Psoas muscle (tissue), 7 donors: ENCODE measurements at regions not wholly inside any gene's neighbourhood (a gene's known extent, or its start where the extent isn't known, plus 50 kb on each side); places are given as distances from the start of the nearest gene placed in this dataset.

Source experiments
- ATAC-seq, 4 donors: fragments of 200-7000 bp; cut with Tn5 transposase; one replicate each; pipeline ENCODE4 v1.9.1; 2020; ENCODE audit warnings: moderate library complexity in 3 of 4, mild to moderate bottlenecking in 2 of 4
- DNase-seq, 2 donors: peaks; one replicate each; pipeline ENCODE4 v3.0.0-alpha.2; 2020
- H3K27ac ChIP-seq: fragments of 200-600 bp; one replicate; pipeline ENCODE4 v1.8.0; 2022
- H3K27me3 ChIP-seq, 3 donors: fragments of 200-600 bp in 1 of 3; one replicate each; pipeline versions ENCODE4 v1.6.1 to v1.8.0; 2013 to 2022; ENCODE audit warnings: low read length in 2 of 3, mild to moderate bottlenecking in 2 of 3, moderate library complexity in 1 of 3; ENCODE audit not compliant: insufficient read depth in 3 of 3
- H3K36me3 ChIP-seq, 2 donors: fragments of 200-600 bp in 1 of 2; one replicate each; pipeline versions ENCODE4 v1.6.1 to v1.8.0; 2013 to 2022; ENCODE audit warnings: low read depth in 1 of 2, mild to moderate bottlenecking in 1 of 2, moderate library complexity in 1 of 2; ENCODE audit not compliant: insufficient read depth in 1 of 2
- H3K4me1 ChIP-seq: fragments of 200-600 bp; one replicate; pipeline ENCODE4 v1.8.0; 2022
- H3K4me3 ChIP-seq: fragments of 200-600 bp; one replicate; pipeline ENCODE4 v1.8.0; 2022; ENCODE audit warnings: mild to moderate bottlenecking
- H3K9me3 ChIP-seq: fragments of 200-600 bp; one replicate; pipeline ENCODE4 v1.8.0; 2022
- CTCF ChIP-seq: fragments of 200-600 bp; IDR thresholded peaks from one replicate; pipeline ENCODE4 v1.8.0; 2022; ENCODE audit warnings: antibody characterized with exemption
- WGBS, 3 donors: extraction: QIAGEN DNeasy Blood & Tissue Kit; methylation state at CpG; one replicate each; pipeline versions ENCODE4 v1.1.6 to v1.1.7; 2013; 5-methylcytosine and 5-hydroxymethylcytosine counted together
- intact Hi-C, 2 donors: fragments of 100-400 bp; cut with DNase I; formaldehyde crosslinking; loops; one replicate each; pipeline versions ENCODE4 v1.11.0 to v1.14.2; 2022
- donor health status: healthy with polysubstance abuse.
- donor health status: DM: no; HTN: no; CAD: no; lungs with moderate emphysema.
- donor health status: Bipolar disorder and iron deficiency.
- donor health status: healthy.
- donor health status: DM: yes; HTN: yes; CAD: no.
- donor health status: DM: no; HTN: no; CAD: no.
- donor health status: DM: yes; HTN: yes; CAD: no.

- TF ChIP-seq CTCF: peak; percentile 13
- DNase-seq (no peak), ATAC-seq (no peak)
- H3K36me3 ChIP-seq: no peaks in the 10 kb centered on the region
- 43 to 62% (median 55%) methylated on average over 6 of the region's 6 CpGs for WGBS, 3 donors
- H3K9me3 ChIP-seq: no peaks in the 10 kb centered on the region
- no peaks in the 10 kb centered on the region for H3K27me3 ChIP-seq
- intact Hi-C loops: loop anchor here in 1 of 2 donors (5.0 kb wide), 1 partner anchor 74 kb away; no protein-coding TSS in a partner anchor
- H3K27ac ChIP-seq: no peak overlapping the region
- no peaks in the 10 kb centered on the region for H3K4me1 ChIP-seq
- no peak overlapping the region for H3K4me3 ChIP-seq
These were observed 170.2 kb upstream of the PZP start for GRCh38 chr12:9378430-9378835.

GRCh38 chr12:9372202-9372601 lies 164.0 kb upstream of the PZP start:
- Histone ChIP-seq H3K4me1 (no peaks in the 10 kb centered on the region), H3K9me3 (no peaks in the 10 kb centered on the region), H3K4me3 (no peak overlapping the region), H3K27me3 (no peaks in the 10 kb centered on the region), H3K27ac (no peak overlapping the region), H3K36me3 (no peaks in the 10 kb centered on the region)
- peak; percentile 11 for TF ChIP-seq CTCF
- WGBS, 3 donors: 78 to 81% (median 80%) methylated on average over 2 of the region's 2 CpGs
- DNase-seq (no peak), ATAC-seq (no peak)
- intact Hi-C loops: no loop called here

GRCh38 chr12:9367828-9368227 lies 159.6 kb upstream of the PZP start:
- WGBS, 3 donors: 59 to 72% (median 65%) methylated on average over 5 of the region's 5 CpGs
- Histone ChIP-seq H3K9me3 (no peaks in the 10 kb centered on the region), H3K27ac (no peak overlapping the region), H3K36me3 (no peaks in the 10 kb centered on the region), H3K27me3 (no peaks in the 10 kb centered on the region), H3K4me1 (no peaks in the 10 kb centered on the region), H3K4me3 (no peak overlapping the region)
- DNase-seq: no peak
- ATAC-seq: no peak
- no peak for TF ChIP-seq CTCF
- intact Hi-C loops: no loop called here

GRCh38 chr12:9367201-9367600 lies 159.0 kb upstream of the PZP start:
- ATAC-seq: no peak
- H3K27me3 ChIP-seq: no peaks in the 10 kb centered on the region

More at GRCh38 chr12:9367201-9367600, 159.0 kb upstream of the PZP start:
- no peaks in the 10 kb centered on the region for H3K9me3 ChIP-seq
- H3K27ac ChIP-seq: no peak overlapping the region
- no peak for TF ChIP-seq CTCF
- 35 to 49% (median 39%) methylated on average over 4 of the region's 4 CpGs for WGBS, 3 donors
- no peak for DNase-seq
- H3K4me1 ChIP-seq: no peaks in the 10 kb centered on the region
- H3K36me3 ChIP-seq: no peaks in the 10 kb centered on the region
- H3K4me3 ChIP-seq: no peak overlapping the region
- intact Hi-C loops: no loop called here
